Esophagus muscularis mucosa (tissue), 3 donors: ENCODE measurements at regions not wholly inside any gene's neighbourhood (a gene's known extent, or its start where the extent isn't known, plus 50 kb on each side); places are given as distances from the start of the nearest gene placed in this dataset.

ENCODE experiments used
- CTCF ChIP-seq, 3 experiments: fragments of 200-600 bp in 2 of 3; fragments of 450-650 bp in 1 of 3; sonication (generic) in 2 of 3; IDR thresholded peaks; one replicate each; pipeline ENCODE4 v1.5.1; 2017 to 2019; ENCODE audit warnings: antibody characterized with exemption in 3 of 3, mild to moderate bottlenecking in 2 of 3, moderate library complexity in 1 of 3
- POLR2A ChIP-seq: fragments of 450-650 bp; IDR thresholded peaks from one replicate; pipeline ENCODE4 v1.6.1; 2017; ENCODE audit warnings: antibody characterized with exemption, moderate library complexity, mild to moderate bottlenecking, low read depth
- POLR2AphosphoS5 ChIP-seq, 2 donors: sonication (generic); formaldehyde crosslinking; IDR thresholded peaks; one replicate each; pipeline ENCODE4 v1.6.1; 2017; ENCODE audit warnings: antibody characterized with exemption in 2 of 2

GRCh38 chr5:44236040-44236439, 153.2 kb downstream of the FGF10 start:
- no peak for TF ChIP-seq CTCF (IDR thresholded peaks at IDR 0.05)
- TF ChIP-seq POLR2A = no peak
- TF ChIP-seq POLR2AphosphoS5 (IDR thresholded peaks at IDR 0.05) = no peak
